ENCODE measurements at regions not wholly inside any gene's neighbourhood (a gene's known extent, or its start where the extent isn't known, plus 50 kb on each side); places are given as distances from the start of the nearest gene placed in this dataset.

- TF ChIP-seq EZH2phosphoT487 (IDR thresholded peaks at IDR 0.05) (no peak), EZH2 (IDR thresholded peaks at IDR 0.05) (no peak), CTCF (IDR thresholded peaks at IDR 0.05) (no peak)
- no peaks in the 10 kb centered on the region for H3K9me3 ChIP-seq (ENCODE audit: low read depth)
- no peak for DNase-seq (ENCODE audit: low spot score)
- no peaks in the 10 kb centered on the region for H4K20me1 ChIP-seq (ENCODE audit: low read depth)
- no peaks in the 10 kb centered on the region for H3K4me1 ChIP-seq
- H3K27me3 Mint-ChIP-seq (ENCODE audit: insufficient read depth, low read depth), result no peaks in the 10 kb centered on the region
- no peak overlapping the region for H3K4me2 ChIP-seq
- H3K4me3 Mint-ChIP-seq, result no peak overlapping the region
- no peak overlapping the region for H2AFZ ChIP-seq (replicated peaks)
- no peaks in the 10 kb centered on the region for H3K36me3 Mint-ChIP-seq
- no peak overlapping the region for H3K27ac Mint-ChIP-seq
- no peaks in the 10 kb centered on the region for H3F3A ChIP-seq (ENCODE audit: low read depth)
- H3K9me3 Mint-ChIP-seq, result peaks cover 3% of the 10 kb centered on the region
- no peak overlapping the region for H3K4me3 ChIP-seq
- H3K79me2 ChIP-seq (ENCODE audit: low read depth), result no peaks in the 10 kb centered on the region
- no peaks in the 10 kb centered on the region for H3K27me3 ChIP-seq
- no peak overlapping the region for H3K9ac ChIP-seq
- H3K36me3 ChIP-seq, result no peaks in the 10 kb centered on the region
- H3K27ac ChIP-seq, result no peak overlapping the region
- no peaks in the 10 kb centered on the region for H3K4me1 Mint-ChIP-seq
These were observed 101.3 kb upstream of the SKAP2 start for GRCh38 chr7:26965724-26966123.

- H3K9me3 Mint-ChIP-seq, result no peaks in the 10 kb centered on the region
- no peaks in the 10 kb centered on the region for H3K27me3 Mint-ChIP-seq (ENCODE audit: insufficient read depth, low read depth)
- Histone ChIP-seq H3K27me3 (no peaks in the 10 kb centered on the region), H3K4me2 (no peak overlapping the region), H3K27ac (no peak overlapping the region), H3K9ac (no peak overlapping the region), H3K4me3 (no peak overlapping the region), H3K36me3 (no peaks in the 10 kb centered on the region), H3K4me1 (no peaks in the 10 kb centered on the region), H4K20me1 (ENCODE audit: low read depth) (no peaks in the 10 kb centered on the region), H3F3A (ENCODE audit: low read depth) (no peaks in the 10 kb centered on the region), H2AFZ (replicated peaks) (no peak overlapping the region), H3K79me2 (ENCODE audit: low read depth) (no peaks in the 10 kb centered on the region), H3K9me3 (ENCODE audit: low read depth) (no peaks in the 10 kb centered on the region)
- H3K36me3 Mint-ChIP-seq, result no peaks in the 10 kb centered on the region
- DNase-seq (ENCODE audit: low spot score), result no peak
- H3K27ac Mint-ChIP-seq, result no peak overlapping the region
- H3K4me3 Mint-ChIP-seq, result no peak overlapping the region
- TF ChIP-seq EZH2phosphoT487 (IDR thresholded peaks at IDR 0.05) (no peak), EZH2 (IDR thresholded peaks at IDR 0.05) (no peak), CTCF (IDR thresholded peaks at IDR 0.05) (no peak)
- H3K4me1 Mint-ChIP-seq, result no peaks in the 10 kb centered on the region
These were observed 99.9 kb upstream of the SKAP2 start for GRCh38 chr7:26964156-26964808.

DNA sequence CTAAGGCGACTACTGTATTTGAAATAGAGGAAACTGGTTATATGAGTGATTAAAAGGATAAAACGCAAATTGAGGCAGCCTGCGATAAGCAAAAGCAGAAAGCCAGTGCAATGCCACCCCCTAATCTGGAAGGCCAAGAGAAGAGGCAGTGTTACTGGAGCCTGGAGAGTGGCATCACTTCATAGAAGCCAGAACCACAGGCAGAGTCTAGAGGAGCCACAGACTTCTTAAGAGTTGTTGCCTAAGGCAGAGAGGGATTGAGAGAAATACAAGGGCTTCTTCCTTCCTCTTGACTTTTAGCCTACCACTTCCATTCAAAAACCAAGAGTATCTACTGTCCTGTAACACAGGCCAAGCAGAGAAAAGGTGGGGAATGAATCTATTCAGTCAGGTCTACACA is 94.9 kb upstream of the SKAP2 start:
- no peaks in the 10 kb centered on the region for H4K20me1 ChIP-seq (ENCODE audit: low read depth)
- H3K4me2 ChIP-seq, result no peak overlapping the region
- no peaks in the 10 kb centered on the region for H3K9me3 Mint-ChIP-seq
- no peak overlapping the region for H3K4me3 ChIP-seq
- H3K27me3 Mint-ChIP-seq (ENCODE audit: insufficient read depth, low read depth), result no peaks in the 10 kb centered on the region
- no peaks in the 10 kb centered on the region for H3K4me1 Mint-ChIP-seq
- H2AFZ ChIP-seq (replicated peaks), result peak overlapping the region; percentile 29
- H3K79me2 ChIP-seq (ENCODE audit: low read depth), result no peaks in the 10 kb centered on the region
- H3F3A ChIP-seq (ENCODE audit: low read depth), result no peaks in the 10 kb centered on the region
- no peak overlapping the region for H3K4me3 Mint-ChIP-seq
- H3K9ac ChIP-seq, result no peak overlapping the region
- TF ChIP-seq EZH2phosphoT487 (IDR thresholded peaks at IDR 0.05), result no peak
- no peak for TF ChIP-seq CTCF (IDR thresholded peaks at IDR 0.05)
- TF ChIP-seq EZH2 (IDR thresholded peaks at IDR 0.05), result no peak
- no peaks in the 10 kb centered on the region for H3K9me3 ChIP-seq (ENCODE audit: low read depth)
- no peaks in the 10 kb centered on the region for H3K4me1 ChIP-seq
- H3K27ac ChIP-seq, result no peak overlapping the region
- H3K36me3 ChIP-seq, result no peaks in the 10 kb centered on the region
- H3K27ac Mint-ChIP-seq, result no peak overlapping the region
- H3K27me3 ChIP-seq, result no peaks in the 10 kb centered on the region
- DNase-seq (ENCODE audit: low spot score), result no peak
- no peaks in the 10 kb centered on the region for H3K36me3 Mint-ChIP-seq
